ENCODE measurements at regions not wholly inside any gene's neighbourhood (a gene's known extent, or its start where the extent isn't known, plus 50 kb on each side); places are given as distances from the start of the nearest gene placed in this dataset.
A peak's percentile ranks its signal among the peaks of the same experiment; 100 is the strongest.

GRCh38 chr16:51049276-51049675 is 101.8 kb downstream of the SALL1 start:
- peaks cover 20% of the 10 kb centered on the region for H3K4me1 Mint-ChIP-seq (ENCODE audit: low read depth, unreplicated experiment)
- Histone ChIP-seq H3K9ac (ENCODE audit: low read length) (no peak overlapping the region), H4K20me1 (ENCODE audit: insufficient read depth, low read length) (no peaks in the 10 kb centered on the region), H3K4me2 (ENCODE audit: low read length) (no peak overlapping the region), H3K79me2 (ENCODE audit: insufficient read depth, low read length) (no peaks in the 10 kb centered on the region), H3K9me3 (ENCODE audit: insufficient read depth, low read depth, low read length) (no peaks in the 10 kb centered on the region), H3K27ac (ENCODE audit: low read depth, low read length) (no peak overlapping the region), H3K4me3 (ENCODE audit: insufficient read depth, low read depth, low read length) (no peak overlapping the region), H2AFZ (ENCODE audit: low read depth, low read length) (no peak overlapping the region), H3K4me1 (ENCODE audit: insufficient read depth, low read length) (peaks cover 4% of the 10 kb centered on the region), H3K36me3 (ENCODE audit: insufficient read depth, low read length) (no peaks in the 10 kb centered on the region), H3K27me3 (ENCODE audit: insufficient read depth, low read length) (no peaks in the 10 kb centered on the region)
- H3K4me3 Mint-ChIP-seq (ENCODE audit: unreplicated experiment) = no peak overlapping the region
- peaks cover 10% of the 10 kb centered on the region for H3K27me3 Mint-ChIP-seq (ENCODE audit: low read depth, unreplicated experiment)
- no peak overlapping the region for H3K27ac Mint-ChIP-seq (ENCODE audit: unreplicated experiment)
- DNase-seq (ENCODE audit: low read depth) (peak; percentile 2), FAIRE-seq (no peak)
- H3K9me3 Mint-ChIP-seq (ENCODE audit: unreplicated experiment) = peaks cover 3% of the 10 kb centered on the region
- no peaks in the 10 kb centered on the region for H3K36me3 Mint-ChIP-seq (ENCODE audit: low read depth, unreplicated experiment)
- no peak for TF ChIP-seq CTCF (IDR thresholded peaks at IDR 0.05; ENCODE audit: insufficient read depth, low read depth, low read length)
- TF ChIP-seq EZH2 (IDR thresholded peaks at IDR 0.05; ENCODE audit: insufficient read depth, low read length) = no peak

- H3K27me3 ChIP-seq (ENCODE audit: insufficient read depth, low read length) = no peaks in the 10 kb centered on the region
- no peak overlapping the region for H3K27ac ChIP-seq (ENCODE audit: low read depth, low read length)
- H3K9me3 Mint-ChIP-seq (ENCODE audit: unreplicated experiment) = peaks cover 3% of the 10 kb centered on the region
- no peaks in the 10 kb centered on the region for H3K9me3 ChIP-seq (ENCODE audit: insufficient read depth, low read depth, low read length)
- no peaks in the 10 kb centered on the region for H3K79me2 ChIP-seq (ENCODE audit: insufficient read depth, low read length)
- no peak overlapping the region for H3K4me3 Mint-ChIP-seq (ENCODE audit: unreplicated experiment)
- H3K27ac Mint-ChIP-seq (ENCODE audit: unreplicated experiment) = no peak overlapping the region
- peaks cover 24% of the 10 kb centered on the region for H3K4me1 Mint-ChIP-seq (ENCODE audit: low read depth, unreplicated experiment)
- FAIRE-seq (no peak), DNase-seq (ENCODE audit: low read depth) (peak; percentile 20)
- no peaks in the 10 kb centered on the region for H3K36me3 ChIP-seq (ENCODE audit: insufficient read depth, low read length)
- no peak overlapping the region for H2AFZ ChIP-seq (ENCODE audit: low read depth, low read length)
- peak overlapping the region; percentile 22 for H3K4me2 ChIP-seq (ENCODE audit: low read length)
- peaks cover 14% of the 10 kb centered on the region for H3K27me3 Mint-ChIP-seq (ENCODE audit: low read depth, unreplicated experiment)
- H3K4me3 ChIP-seq (ENCODE audit: insufficient read depth, low read depth, low read length) = peak overlapping the region; percentile 28
- H3K36me3 Mint-ChIP-seq (ENCODE audit: low read depth, unreplicated experiment) = no peaks in the 10 kb centered on the region
- TF ChIP-seq CTCF (IDR thresholded peaks at IDR 0.05; ENCODE audit: insufficient read depth, low read depth, low read length) = no peak
- no peak for TF ChIP-seq EZH2 (IDR thresholded peaks at IDR 0.05; ENCODE audit: insufficient read depth, low read length)
- peaks cover 4% of the 10 kb centered on the region for H3K4me1 ChIP-seq (ENCODE audit: insufficient read depth, low read length)
- H3K9ac ChIP-seq (ENCODE audit: low read length) = no peak overlapping the region
- no peaks in the 10 kb centered on the region for H4K20me1 ChIP-seq (ENCODE audit: insufficient read depth, low read length)
Measured at GRCh38 chr16:51048544-51048943, 102.5 kb downstream of the SALL1 start.

GRCh38 chr16:51045794-51046193 is 105.3 kb downstream of the SALL1 start:
- Histone ChIP-seq H3K4me3 (ENCODE audit: insufficient read depth, low read depth, low read length) (no peak overlapping the region), H2AFZ (ENCODE audit: low read depth, low read length) (no peak overlapping the region), H3K4me1 (ENCODE audit: insufficient read depth, low read length) (peaks cover 4% of the 10 kb centered on the region), H3K27ac (ENCODE audit: low read depth, low read length) (no peak overlapping the region), H3K9me3 (ENCODE audit: insufficient read depth, low read depth, low read length) (no peaks in the 10 kb centered on the region), H3K36me3 (ENCODE audit: insufficient read depth, low read length) (no peaks in the 10 kb centered on the region), H3K79me2 (ENCODE audit: insufficient read depth, low read length) (no peaks in the 10 kb centered on the region), H3K27me3 (ENCODE audit: insufficient read depth, low read length) (no peaks in the 10 kb centered on the region), H4K20me1 (ENCODE audit: insufficient read depth, low read length) (no peaks in the 10 kb centered on the region), H3K4me2 (ENCODE audit: low read length) (no peak overlapping the region), H3K9ac (ENCODE audit: low read length) (no peak overlapping the region)
- Mint-ChIP-seq H3K4me1 (ENCODE audit: low read depth, unreplicated experiment) (peaks cover 24% of the 10 kb centered on the region), H3K4me3 (ENCODE audit: unreplicated experiment) (no peak overlapping the region), H3K36me3 (ENCODE audit: low read depth, unreplicated experiment) (no peaks in the 10 kb centered on the region), H3K27me3 (ENCODE audit: low read depth, unreplicated experiment) (peaks cover 20% of the 10 kb centered on the region), H3K27ac (ENCODE audit: unreplicated experiment) (no peak overlapping the region), H3K9me3 (ENCODE audit: unreplicated experiment) (peaks cover 3% of the 10 kb centered on the region)
- FAIRE-seq (no peak), DNase-seq (ENCODE audit: low read depth) (no peak)
- TF ChIP-seq EZH2 (IDR thresholded peaks at IDR 0.05; ENCODE audit: insufficient read depth, low read length) (no peak), CTCF (IDR thresholded peaks at IDR 0.05; ENCODE audit: insufficient read depth, low read depth, low read length) (no peak)
